HEK293 (cell line): ENCODE measurements at regions not wholly inside any gene's neighbourhood (a gene's known extent, or its start where the extent isn't known, plus 50 kb on each side); places are given as distances from the start of the nearest gene placed in this dataset.

Experiments
- CTCF ChIA-PET: fragments of 350-600 bp; formaldehyde crosslinking; extraction: SDS; loops from one replicate; lab custom pipeline; 2021; ENCODE audit warnings: antibody characterized with exemption; lab: Yijun Ruan, JAX
- POLR2A ChIA-PET: fragments of 300-600 bp; formaldehyde crosslinking; extraction: SDS; loops from one replicate; lab custom pipeline; 2020; ENCODE audit warnings: antibody characterized with exemption, inconsistent platforms; lab: Yijun Ruan, JAX
- H3K27ac ChIP-seq: fragments of 200-500 bp; sonication (Bioruptor generic); 2 replicates; pipeline ENCODE4 v1.5.1; 2014; ENCODE audit warnings: low read depth, low read length, control low read depth, inconsistent platforms; ENCODE audit errors: extremely low read depth
- H3K36me3 ChIP-seq, 2 experiments: fragments of 200-500 bp in 1 of 2; sonication (Bioruptor generic) in 1 of 2; 1 replicate in 1 of 2; 2 replicates in 1 of 2; pipeline ENCODE4 v1.5.1; 2014 to 2017; ENCODE audit warnings: inconsistent platforms in 2 of 2, low read length in 2 of 2; ENCODE audit not compliant: control insufficient read depth in 2 of 2, insufficient read depth in 1 of 2
- H3K4me1 ChIP-seq: fragments of 200-500 bp; sonication (Bioruptor generic); 2 replicates; pipeline ENCODE4 v1.5.1; 2014; ENCODE audit warnings: mild to moderate bottlenecking, low read length, inconsistent platforms; ENCODE audit not compliant: control insufficient read depth, insufficient read depth
- H3K4me3 ChIP-seq: 2 replicates; pipeline ENCODE4 v1.5.1; 2011; ENCODE audit warnings: low read depth, mild to moderate bottlenecking, control low read depth, low read length, moderate library complexity
- H3K9me3 ChIP-seq: fragments of 200-500 bp; sonication (Bioruptor generic); 2 replicates; pipeline ENCODE4 v1.5.1; 2014; ENCODE audit warnings: low read depth, low read length, inconsistent platforms; ENCODE audit not compliant: control insufficient read depth, insufficient read depth
- GLI2 ChIP-seq: fragments of 450-650 bp; formaldehyde crosslinking; IDR thresholded peaks from 2 replicates; pipeline ENCODE4; 2017; ENCODE audit warnings: missing biosample characterization, missing genetic modification characterization, low read depth, borderline replicate concordance
- GLIS2 ChIP-seq: fragments of 450-650 bp; formaldehyde crosslinking; IDR thresholded peaks from 2 replicates; pipeline ENCODE4 v1.5.1; 2016; ENCODE audit warnings: missing biosample characterization, missing genetic modification characterization
- KLF16 ChIP-seq: fragments of 450-650 bp; formaldehyde crosslinking; IDR thresholded peaks from 2 replicates; pipeline ENCODE4 v1.5.1; 2017; ENCODE audit warnings: missing biosample characterization, missing genetic modification characterization
- REPIN1 ChIP-seq: fragments of 450-650 bp; formaldehyde crosslinking; IDR thresholded peaks from 2 replicates; pipeline ENCODE4 v1.5.1; 2017; ENCODE audit warnings: missing biosample characterization, missing genetic modification characterization, low read depth
- ZEB2 ChIP-seq: fragments of 450-650 bp; formaldehyde crosslinking; IDR thresholded peaks from 2 replicates; pipeline ENCODE4 v1.5.1; 2016; ENCODE audit warnings: missing biosample characterization, missing genetic modification characterization
- ZFP3 ChIP-seq: fragments of 450-650 bp; formaldehyde crosslinking; IDR thresholded peaks from 2 replicates; pipeline ENCODE4 v1.5.1; 2016; ENCODE audit warnings: low read depth, missing biosample characterization, missing genetic modification characterization
- ZNF157 ChIP-seq: fragments of 450-650 bp; formaldehyde crosslinking; IDR thresholded peaks from 2 replicates; pipeline ENCODE4 v1.5.1; 2016; ENCODE audit warnings: missing biosample characterization, missing genetic modification characterization
- ZNF169 ChIP-seq: fragments of 450-650 bp; formaldehyde crosslinking; IDR thresholded peaks from 2 replicates; pipeline ENCODE4 v1.5.1; 2016; ENCODE audit warnings: missing biosample characterization, missing genetic modification characterization
- ZNF37A ChIP-seq: fragments of 450-650 bp; IDR thresholded peaks from 2 replicates; pipeline ENCODE4 v1.5.1; 2018; ENCODE audit warnings: missing biosample characterization, missing genetic modification characterization
- ZNF791 ChIP-seq: fragments of 450-650 bp; formaldehyde crosslinking; IDR thresholded peaks from 2 replicates; pipeline ENCODE4 v1.5.1; 2016; ENCODE audit warnings: missing biosample characterization, missing genetic modification characterization
- TF ChIP-seq, protein P1 (sequence below): fragments of 450-650 bp; formaldehyde crosslinking; IDR thresholded peaks from 2 replicates; pipeline ENCODE4 v1.5.1; 2016; ENCODE audit warnings: missing biosample characterization, missing genetic modification characterization
- TF ChIP-seq, protein P2 (sequence below): fragments of 450-650 bp; formaldehyde crosslinking; IDR thresholded peaks from 2 replicates; pipeline ENCODE4 v1.5.1; 2016; ENCODE audit warnings: missing biosample characterization, missing genetic modification characterization
- TF ChIP-seq, protein P3 (sequence below): IDR thresholded peaks from 2 replicates; pipeline ENCODE4 v1.6.1; 2011; ENCODE audit warnings: mild to moderate bottlenecking, low read depth, low read length, borderline replicate concordance
- TF ChIP-seq, protein P4 (sequence below): fragments of 450-650 bp; formaldehyde crosslinking; IDR thresholded peaks from 2 replicates; pipeline ENCODE4 v1.5.1; 2017; ENCODE audit warnings: missing biosample characterization, mild to moderate bottlenecking, missing genetic modification characterization, moderate library complexity
- TF ChIP-seq, protein P5 (sequence below): fragments of 450-650 bp; formaldehyde crosslinking; IDR thresholded peaks from 2 replicates; pipeline ENCODE4 v1.5.1; 2016; ENCODE audit warnings: missing biosample characterization, missing genetic modification characterization, borderline replicate concordance
- TF ChIP-seq, protein P6 (sequence below): fragments of 450-650 bp; formaldehyde crosslinking; IDR thresholded peaks from 2 replicates; pipeline ENCODE4 v1.5.1; 2016; ENCODE audit warnings: missing biosample characterization, missing genetic modification characterization

DNA sequence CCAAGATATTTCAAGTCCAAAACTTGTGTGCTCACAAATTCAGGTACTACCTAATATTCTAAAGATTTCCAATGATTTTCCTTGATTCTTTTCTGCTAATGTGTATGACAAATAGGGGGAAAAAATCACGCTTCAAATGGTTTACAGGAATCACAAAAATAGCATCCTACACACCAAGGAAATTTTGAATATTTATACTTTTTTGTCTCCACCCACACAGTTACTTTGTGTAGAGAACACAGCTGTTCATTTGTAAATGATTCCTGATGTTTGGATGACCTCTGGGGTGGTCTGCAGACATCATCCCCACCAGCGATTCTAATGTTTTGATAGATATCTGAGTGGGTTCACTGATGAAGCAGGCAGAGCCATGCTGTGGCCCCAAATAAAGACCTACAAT lies 260.6 kb upstream of the NCKAP5 start:
- no peak overlapping the region for H3K4me3 ChIP-seq
- TF ChIP-seq GLIS2 (no peak), GLI2 (no peak), KLF16 (no peak), ZNF169 (tag by site-specific recombination) (no peak), REPIN1 (tag by site-specific recombination) (no peak), ZNF37A (tag by site-specific recombination) (no peak), ZFP3 (tag by site-specific recombination) (no peak), ZNF791 (tag by site-specific recombination) (no peak), ZNF157 (tag by site-specific recombination) (no peak), ZEB2 (tag by site-specific recombination) (no peak)
- TF ChIP-seq, protein P1, sequence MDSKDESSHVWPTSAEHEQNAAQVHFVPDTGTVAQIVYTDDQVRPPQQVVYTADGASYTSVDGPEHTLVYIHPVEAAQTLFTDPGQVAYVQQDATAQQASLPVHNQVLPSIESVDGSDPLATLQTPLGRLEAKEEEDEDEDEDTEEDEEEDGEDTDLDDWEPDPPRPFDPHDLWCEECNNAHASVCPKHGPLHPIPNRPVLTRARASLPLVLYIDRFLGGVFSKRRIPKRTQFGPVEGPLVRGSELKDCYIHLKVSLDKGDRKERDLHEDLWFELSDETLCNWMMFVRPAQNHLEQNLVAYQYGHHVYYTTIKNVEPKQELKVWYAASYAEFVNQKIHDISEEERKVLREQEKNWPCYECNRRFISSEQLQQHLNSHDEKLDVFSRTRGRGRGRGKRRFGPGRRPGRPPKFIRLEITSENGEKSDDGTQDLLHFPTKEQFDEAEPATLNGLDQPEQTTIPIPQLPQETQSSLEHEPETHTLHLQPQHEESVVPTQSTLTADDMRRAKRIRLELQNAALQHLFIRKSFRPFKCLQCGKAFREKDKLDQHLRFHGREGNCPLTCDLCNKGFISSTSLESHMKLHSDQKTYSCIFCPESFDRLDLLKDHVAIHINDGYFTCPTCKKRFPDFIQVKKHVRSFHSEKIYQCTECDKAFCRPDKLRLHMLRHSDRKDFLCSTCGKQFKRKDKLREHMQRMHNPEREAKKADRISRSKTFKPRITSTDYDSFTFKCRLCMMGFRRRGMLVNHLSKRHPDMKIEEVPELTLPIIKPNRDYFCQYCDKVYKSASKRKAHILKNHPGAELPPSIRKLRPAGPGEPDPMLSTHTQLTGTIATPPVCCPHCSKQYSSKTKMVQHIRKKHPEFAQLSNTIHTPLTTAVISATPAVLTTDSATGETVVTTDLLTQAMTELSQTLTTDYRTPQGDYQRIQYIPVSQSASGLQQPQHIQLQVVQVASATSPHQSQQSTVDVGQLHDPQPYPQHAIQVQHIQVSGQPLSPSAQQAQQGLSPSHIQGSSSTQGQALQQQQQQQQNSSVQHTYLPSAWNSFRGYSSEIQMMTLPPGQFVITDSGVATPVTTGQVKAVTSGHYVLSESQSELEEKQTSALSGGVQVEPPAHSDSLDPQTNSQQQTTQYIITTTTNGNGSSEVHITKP, result no peak
- TF ChIP-seq, protein P2, sequence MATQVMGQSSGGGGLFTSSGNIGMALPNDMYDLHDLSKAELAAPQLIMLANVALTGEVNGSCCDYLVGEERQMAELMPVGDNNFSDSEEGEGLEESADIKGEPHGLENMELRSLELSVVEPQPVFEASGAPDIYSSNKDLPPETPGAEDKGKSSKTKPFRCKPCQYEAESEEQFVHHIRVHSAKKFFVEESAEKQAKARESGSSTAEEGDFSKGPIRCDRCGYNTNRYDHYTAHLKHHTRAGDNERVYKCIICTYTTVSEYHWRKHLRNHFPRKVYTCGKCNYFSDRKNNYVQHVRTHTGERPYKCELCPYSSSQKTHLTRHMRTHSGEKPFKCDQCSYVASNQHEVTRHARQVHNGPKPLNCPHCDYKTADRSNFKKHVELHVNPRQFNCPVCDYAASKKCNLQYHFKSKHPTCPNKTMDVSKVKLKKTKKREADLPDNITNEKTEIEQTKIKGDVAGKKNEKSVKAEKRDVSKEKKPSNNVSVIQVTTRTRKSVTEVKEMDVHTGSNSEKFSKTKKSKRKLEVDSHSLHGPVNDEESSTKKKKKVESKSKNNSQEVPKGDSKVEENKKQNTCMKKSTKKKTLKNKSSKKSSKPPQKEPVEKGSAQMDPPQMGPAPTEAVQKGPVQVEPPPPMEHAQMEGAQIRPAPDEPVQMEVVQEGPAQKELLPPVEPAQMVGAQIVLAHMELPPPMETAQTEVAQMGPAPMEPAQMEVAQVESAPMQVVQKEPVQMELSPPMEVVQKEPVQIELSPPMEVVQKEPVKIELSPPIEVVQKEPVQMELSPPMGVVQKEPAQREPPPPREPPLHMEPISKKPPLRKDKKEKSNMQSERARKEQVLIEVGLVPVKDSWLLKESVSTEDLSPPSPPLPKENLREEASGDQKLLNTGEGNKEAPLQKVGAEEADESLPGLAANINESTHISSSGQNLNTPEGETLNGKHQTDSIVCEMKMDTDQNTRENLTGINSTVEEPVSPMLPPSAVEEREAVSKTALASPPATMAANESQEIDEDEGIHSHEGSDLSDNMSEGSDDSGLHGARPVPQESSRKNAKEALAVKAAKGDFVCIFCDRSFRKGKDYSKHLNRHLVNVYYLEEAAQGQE (tag by site-specific recombination), result no peak
- TF ChIP-seq, protein P3, sequence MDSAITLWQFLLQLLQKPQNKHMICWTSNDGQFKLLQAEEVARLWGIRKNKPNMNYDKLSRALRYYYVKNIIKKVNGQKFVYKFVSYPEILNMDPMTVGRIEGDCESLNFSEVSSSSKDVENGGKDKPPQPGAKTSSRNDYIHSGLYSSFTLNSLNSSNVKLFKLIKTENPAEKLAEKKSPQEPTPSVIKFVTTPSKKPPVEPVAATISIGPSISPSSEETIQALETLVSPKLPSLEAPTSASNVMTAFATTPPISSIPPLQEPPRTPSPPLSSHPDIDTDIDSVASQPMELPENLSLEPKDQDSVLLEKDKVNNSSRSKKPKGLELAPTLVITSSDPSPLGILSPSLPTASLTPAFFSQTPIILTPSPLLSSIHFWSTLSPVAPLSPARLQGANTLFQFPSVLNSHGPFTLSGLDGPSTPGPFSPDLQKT, result no peak
- TF ChIP-seq, protein P4, sequence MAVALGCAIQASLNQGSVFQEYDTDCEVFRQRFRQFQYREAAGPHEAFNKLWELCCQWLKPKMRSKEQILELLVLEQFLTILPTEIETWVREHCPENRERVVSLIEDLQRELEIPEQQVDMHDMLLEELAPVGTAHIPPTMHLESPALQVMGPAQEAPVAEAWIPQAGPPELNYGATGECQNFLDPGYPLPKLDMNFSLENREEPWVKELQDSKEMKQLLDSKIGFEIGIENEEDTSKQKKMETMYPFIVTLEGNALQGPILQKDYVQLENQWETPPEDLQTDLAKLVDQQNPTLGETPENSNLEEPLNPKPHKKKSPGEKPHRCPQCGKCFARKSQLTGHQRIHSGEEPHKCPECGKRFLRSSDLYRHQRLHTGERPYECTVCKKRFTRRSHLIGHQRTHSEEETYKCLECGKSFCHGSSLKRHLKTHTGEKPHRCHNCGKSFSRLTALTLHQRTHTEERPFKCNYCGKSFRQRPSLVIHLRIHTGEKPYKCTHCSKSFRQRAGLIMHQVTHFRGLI (tag by site-specific recombination), result no peak
- TF ChIP-seq, protein P5, sequence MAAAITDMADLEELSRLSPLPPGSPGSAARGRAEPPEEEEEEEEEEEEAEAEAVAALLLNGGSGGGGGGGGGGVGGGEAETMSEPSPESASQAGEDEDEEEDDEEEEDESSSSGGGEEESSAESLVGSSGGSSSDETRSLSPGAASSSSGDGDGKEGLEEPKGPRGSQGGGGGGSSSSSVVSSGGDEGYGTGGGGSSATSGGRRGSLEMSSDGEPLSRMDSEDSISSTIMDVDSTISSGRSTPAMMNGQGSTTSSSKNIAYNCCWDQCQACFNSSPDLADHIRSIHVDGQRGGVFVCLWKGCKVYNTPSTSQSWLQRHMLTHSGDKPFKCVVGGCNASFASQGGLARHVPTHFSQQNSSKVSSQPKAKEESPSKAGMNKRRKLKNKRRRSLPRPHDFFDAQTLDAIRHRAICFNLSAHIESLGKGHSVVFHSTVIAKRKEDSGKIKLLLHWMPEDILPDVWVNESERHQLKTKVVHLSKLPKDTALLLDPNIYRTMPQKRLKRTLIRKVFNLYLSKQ, result no peak
- TF ChIP-seq, protein P6, sequence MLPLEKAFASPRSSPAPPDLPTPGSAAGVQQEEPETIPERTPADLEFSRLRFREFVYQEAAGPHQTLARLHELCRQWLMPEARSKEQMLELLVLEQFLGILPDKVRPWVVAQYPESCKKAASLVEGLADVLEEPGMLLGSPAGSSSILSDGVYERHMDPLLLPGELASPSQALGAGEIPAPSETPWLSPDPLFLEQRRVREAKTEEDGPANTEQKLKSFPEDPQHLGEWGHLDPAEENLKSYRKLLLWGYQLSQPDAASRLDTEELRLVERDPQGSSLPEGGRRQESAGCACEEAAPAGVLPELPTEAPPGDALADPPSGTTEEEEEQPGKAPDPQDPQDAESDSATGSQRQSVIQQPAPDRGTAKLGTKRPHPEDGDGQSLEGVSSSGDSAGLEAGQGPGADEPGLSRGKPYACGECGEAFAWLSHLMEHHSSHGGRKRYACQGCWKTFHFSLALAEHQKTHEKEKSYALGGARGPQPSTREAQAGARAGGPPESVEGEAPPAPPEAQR (tag by site-specific recombination), result no peak
- no peaks in the 10 kb centered on the region for H3K36me3 ChIP-seq
- no peak overlapping the region for H3K27ac ChIP-seq
- H3K4me1 ChIP-seq, result no peaks in the 10 kb centered on the region
- H3K9me3 ChIP-seq, result no peaks in the 10 kb centered on the region
- CTCF ChIA-PET, result interaction anchor here (0.7 kb wide), 1 partner anchor 54 kb away, joined by 3 read pairs; no protein-coding TSS in a partner anchor
- POLR2A ChIA-PET, result interaction anchor here (0.7 kb wide), 1 partner anchor 1135 kb away, joined by 3 read pairs; no protein-coding TSS in a partner anchor
